Neural crest cell (in vitro differentiated cells): ENCODE measurements at regions not wholly inside any gene's neighbourhood (a gene's known extent, or its start where the extent isn't known, plus 50 kb on each side); places are given as distances from the start of the nearest gene placed in this dataset.

Source experiments
- DNase-seq: peaks from one replicate; pipeline ENCODE4 v3.0.0; 2021; ENCODE audit warnings: low read depth, mixed read lengths, low spot score
- H3K27ac Mint-ChIP-seq: one replicate; pipeline ENCODE4 v1.8.0; 2021; ENCODE audit warnings: mild to moderate bottlenecking, mixed read lengths; ENCODE audit not compliant: unreplicated experiment
- H3K27me3 Mint-ChIP-seq: 2 replicates; pipeline ENCODE4 v1.8.0; 2021; ENCODE audit warnings: low read depth, mild to moderate bottlenecking, mixed read lengths
- H3K36me3 Mint-ChIP-seq: 2 replicates; pipeline ENCODE4 v1.8.0; 2021; ENCODE audit warnings: low read depth, mild to moderate bottlenecking, mixed read lengths
- H3K4me1 Mint-ChIP-seq: 2 replicates; pipeline ENCODE4 v1.8.0; 2021; ENCODE audit warnings: mixed read lengths
- H3K4me3 Mint-ChIP-seq: one replicate; pipeline ENCODE4 v1.8.0; 2021; ENCODE audit warnings: mild to moderate bottlenecking, mixed read lengths
- H3K9me3 Mint-ChIP-seq: 2 replicates; pipeline ENCODE4 v1.8.0; 2021; ENCODE audit warnings: mixed read lengths
- TF ChIP-seq, protein P1 (sequence below): fragments of 200-600 bp; sonication (generic); conservative IDR thresholded peaks from 2 replicates; pipeline ENCODE4 v1.5.0; 2021; ENCODE audit warnings: antibody characterized with exemption, mild to moderate bottlenecking

GRCh38 chr15:39013262-39013661 is 448.6 kb upstream of the RASGRP1 start:
- Mint-ChIP-seq H3K4me1 (peaks cover 3% of the 10 kb centered on the region), H3K27me3 (no peaks in the 10 kb centered on the region), H3K4me3 (no peak overlapping the region), H3K36me3 (peaks cover 15% of the 10 kb centered on the region), H3K9me3 (peaks cover 19% of the 10 kb centered on the region), H3K27ac (no peak overlapping the region)
- no peak for DNase-seq
- TF ChIP-seq, protein P1, sequence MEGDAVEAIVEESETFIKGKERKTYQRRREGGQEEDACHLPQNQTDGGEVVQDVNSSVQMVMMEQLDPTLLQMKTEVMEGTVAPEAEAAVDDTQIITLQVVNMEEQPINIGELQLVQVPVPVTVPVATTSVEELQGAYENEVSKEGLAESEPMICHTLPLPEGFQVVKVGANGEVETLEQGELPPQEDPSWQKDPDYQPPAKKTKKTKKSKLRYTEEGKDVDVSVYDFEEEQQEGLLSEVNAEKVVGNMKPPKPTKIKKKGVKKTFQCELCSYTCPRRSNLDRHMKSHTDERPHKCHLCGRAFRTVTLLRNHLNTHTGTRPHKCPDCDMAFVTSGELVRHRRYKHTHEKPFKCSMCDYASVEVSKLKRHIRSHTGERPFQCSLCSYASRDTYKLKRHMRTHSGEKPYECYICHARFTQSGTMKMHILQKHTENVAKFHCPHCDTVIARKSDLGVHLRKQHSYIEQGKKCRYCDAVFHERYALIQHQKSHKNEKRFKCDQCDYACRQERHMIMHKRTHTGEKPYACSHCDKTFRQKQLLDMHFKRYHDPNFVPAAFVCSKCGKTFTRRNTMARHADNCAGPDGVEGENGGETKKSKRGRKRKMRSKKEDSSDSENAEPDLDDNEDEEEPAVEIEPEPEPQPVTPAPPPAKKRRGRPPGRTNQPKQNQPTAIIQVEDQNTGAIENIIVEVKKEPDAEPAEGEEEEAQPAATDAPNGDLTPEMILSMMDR: no peak

GRCh38 chr15:39014682-39015081 is 450.1 kb upstream of the RASGRP1 start:
- Mint-ChIP-seq H3K4me1 (peaks cover 15% of the 10 kb centered on the region), H3K36me3 (peaks cover 12% of the 10 kb centered on the region), H3K4me3 (no peak overlapping the region), H3K9me3 (peaks cover 14% of the 10 kb centered on the region), H3K27ac (no peak overlapping the region), H3K27me3 (no peaks in the 10 kb centered on the region)
- no peak for DNase-seq
- TF ChIP-seq, protein P1: no peak

DNA sequence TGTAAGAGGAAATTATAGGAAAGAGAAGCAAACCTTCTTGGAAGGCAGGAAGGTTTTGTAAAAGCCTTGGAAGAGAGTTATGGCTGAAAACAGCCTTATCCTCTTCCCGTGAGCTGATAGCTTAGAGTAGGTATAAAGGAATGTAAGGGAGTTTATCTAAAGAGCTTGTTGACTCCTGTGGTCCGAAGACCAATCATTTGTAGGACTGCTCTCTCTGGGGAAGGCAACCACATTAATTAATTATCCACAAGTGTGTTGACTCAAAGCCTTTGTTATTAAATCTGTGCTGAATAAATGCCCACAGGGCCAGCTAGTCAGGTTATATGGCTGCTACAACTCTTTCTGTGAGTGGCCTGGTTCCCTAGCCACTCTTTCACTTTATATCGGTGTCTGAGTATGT is 452.1 kb upstream of the RASGRP1 start:
- DNase-seq: no peak
- peaks cover 2% of the 10 kb centered on the region for H3K9me3 Mint-ChIP-seq
- H3K27me3 Mint-ChIP-seq: no peaks in the 10 kb centered on the region
- H3K36me3 Mint-ChIP-seq: no peaks in the 10 kb centered on the region
- H3K4me1 Mint-ChIP-seq: peaks cover 15% of the 10 kb centered on the region
- no peak overlapping the region for H3K27ac Mint-ChIP-seq
- no peak overlapping the region for H3K4me3 Mint-ChIP-seq
- TF ChIP-seq, protein P1: no peak

DNA sequence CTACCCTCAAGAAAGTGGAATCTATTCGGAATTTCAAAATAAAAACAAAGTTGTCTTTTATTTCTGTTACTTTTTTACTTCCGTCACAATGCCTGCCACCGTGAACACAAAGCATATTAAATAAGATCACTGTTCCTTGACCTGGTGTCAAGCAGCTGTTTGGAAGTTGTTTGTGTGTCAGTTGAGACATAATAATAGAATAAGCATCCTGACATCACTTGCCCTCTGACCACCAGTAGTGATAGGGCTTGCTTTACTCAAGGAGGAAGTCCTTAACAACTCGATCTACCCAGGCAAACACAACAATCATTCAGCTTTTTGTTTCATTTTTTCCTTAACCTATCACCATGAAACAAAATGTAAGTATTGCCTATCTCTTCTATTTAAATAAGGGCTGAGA is 454.4 kb upstream of the RASGRP1 start:
- Mint-ChIP-seq H3K9me3 (no peaks in the 10 kb centered on the region), H3K36me3 (no peaks in the 10 kb centered on the region)
- TF ChIP-seq, protein P1: no peak

GRCh38 chr15:39021341-39021740 is 456.7 kb upstream of the RASGRP1 start:
- no peak overlapping the region for H3K27ac Mint-ChIP-seq
- H3K4me3 Mint-ChIP-seq: no peak overlapping the region
- DNase-seq: no peak
- TF ChIP-seq, protein P1: no peak
- H3K9me3 Mint-ChIP-seq: no peaks in the 10 kb centered on the region
- no peaks in the 10 kb centered on the region for H3K27me3 Mint-ChIP-seq
- H3K4me1 Mint-ChIP-seq: peaks cover 15% of the 10 kb centered on the region
- H3K36me3 Mint-ChIP-seq: no peaks in the 10 kb centered on the region

More for the DNA sequence above, 454.4 kb upstream of the RASGRP1 start:
- DNase-seq: no peak
- H3K4me1 Mint-ChIP-seq: peaks cover 15% of the 10 kb centered on the region
- no peak overlapping the region for H3K27ac Mint-ChIP-seq
- no peaks in the 10 kb centered on the region for H3K27me3 Mint-ChIP-seq
- no peak overlapping the region for H3K4me3 Mint-ChIP-seq
